Coronary artery (tissue), 2 donors: ENCODE measurements at regions not wholly inside any gene's neighbourhood (a gene's known extent, or its start where the extent isn't known, plus 50 kb on each side); places are given as distances from the start of the nearest gene placed in this dataset.

Experiments used
- DNase-seq: peaks from one replicate; pipeline ENCODE4 v3.0.0-alpha.2; 2017; ENCODE audit warnings: low spot score
- H3K27ac ChIP-seq, 2 donors: fragments of 200-600 bp; sonication (generic); one replicate each; pipeline ENCODE4 v1.5.1; 2016 to 2019
- H3K4me3 ChIP-seq: fragments of 200-600 bp; sonication (generic); 2 replicates; pipeline ENCODE4 v1.5.1; 2016; ENCODE audit warnings: mild to moderate bottlenecking, moderate library complexity
- TF ChIP-seq, protein P1 (sequence below): fragments of 200-600 bp; sonication (generic); IDR thresholded peaks from one replicate; pipeline ENCODE4 v1.5.1; 2019; ENCODE audit warnings: antibody characterized with exemption

GRCh38 chr4:59838236-59838635, 1361.9 kb upstream of the ADGRL3 start:
- TF ChIP-seq, protein P1, sequence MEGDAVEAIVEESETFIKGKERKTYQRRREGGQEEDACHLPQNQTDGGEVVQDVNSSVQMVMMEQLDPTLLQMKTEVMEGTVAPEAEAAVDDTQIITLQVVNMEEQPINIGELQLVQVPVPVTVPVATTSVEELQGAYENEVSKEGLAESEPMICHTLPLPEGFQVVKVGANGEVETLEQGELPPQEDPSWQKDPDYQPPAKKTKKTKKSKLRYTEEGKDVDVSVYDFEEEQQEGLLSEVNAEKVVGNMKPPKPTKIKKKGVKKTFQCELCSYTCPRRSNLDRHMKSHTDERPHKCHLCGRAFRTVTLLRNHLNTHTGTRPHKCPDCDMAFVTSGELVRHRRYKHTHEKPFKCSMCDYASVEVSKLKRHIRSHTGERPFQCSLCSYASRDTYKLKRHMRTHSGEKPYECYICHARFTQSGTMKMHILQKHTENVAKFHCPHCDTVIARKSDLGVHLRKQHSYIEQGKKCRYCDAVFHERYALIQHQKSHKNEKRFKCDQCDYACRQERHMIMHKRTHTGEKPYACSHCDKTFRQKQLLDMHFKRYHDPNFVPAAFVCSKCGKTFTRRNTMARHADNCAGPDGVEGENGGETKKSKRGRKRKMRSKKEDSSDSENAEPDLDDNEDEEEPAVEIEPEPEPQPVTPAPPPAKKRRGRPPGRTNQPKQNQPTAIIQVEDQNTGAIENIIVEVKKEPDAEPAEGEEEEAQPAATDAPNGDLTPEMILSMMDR = no peak
- Histone ChIP-seq H3K4me3 (no peak overlapping the region), H3K27ac (no peak overlapping the region)
- no peak for DNase-seq

DNA sequence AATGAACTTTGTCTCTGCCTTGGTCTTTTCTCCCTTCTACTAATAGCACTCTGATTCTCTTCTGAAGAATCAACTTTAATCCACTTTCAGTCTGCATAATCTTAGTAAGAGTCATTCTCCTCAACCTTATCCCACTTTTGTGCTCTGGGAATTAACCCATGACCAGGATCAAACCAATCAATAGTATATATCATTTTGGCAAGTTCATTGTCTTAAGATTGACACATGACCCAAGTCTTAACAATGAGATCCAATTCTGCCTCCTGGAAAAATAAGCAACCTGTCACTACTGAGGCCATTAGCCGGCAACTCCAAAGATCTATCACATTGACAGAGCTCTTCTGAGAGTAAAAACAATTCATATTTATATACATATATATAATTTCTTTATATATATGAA, 1358.4 kb upstream of the ADGRL3 start:
- Histone ChIP-seq H3K27ac (no peak overlapping the region), H3K4me3 (no peak overlapping the region)
- DNase-seq = no peak
- TF ChIP-seq, protein P1 = no peak

DNA sequence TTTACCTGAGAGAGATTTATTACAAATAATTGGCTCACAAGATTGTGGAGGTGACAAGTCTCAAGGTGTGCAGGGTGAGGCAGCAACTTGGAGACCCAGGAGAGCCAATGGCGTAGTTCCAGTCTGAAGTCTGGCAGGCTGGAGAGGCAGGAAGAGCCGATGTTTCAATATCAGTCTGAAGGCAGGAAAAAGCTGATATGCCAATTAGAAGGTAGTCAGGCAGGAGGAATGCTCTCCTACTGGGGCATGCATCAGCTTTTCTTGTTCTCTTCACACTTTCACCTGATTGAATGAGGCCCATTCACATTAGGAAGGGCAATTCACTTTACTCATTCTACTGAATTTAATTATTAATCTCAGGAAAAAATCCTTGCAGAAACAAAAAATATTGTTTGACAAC, 1351.7 kb upstream of the ADGRL3 start:
- DNase-seq = no peak
- Histone ChIP-seq H3K27ac (no peak overlapping the region), H3K4me3 (no peak overlapping the region)
- TF ChIP-seq, protein P1 = no peak

- no peak for DNase-seq
- H3K27ac ChIP-seq = no peak overlapping the region
- H3K4me3 ChIP-seq = no peak overlapping the region
- TF ChIP-seq, protein P1 = no peak
These were observed 1344.3 kb upstream of the ADGRL3 start for GRCh38 chr4:59855630-59856352.

- TF ChIP-seq, protein P1 = no peak
- no peak for DNase-seq
- no peak overlapping the region for H3K27ac ChIP-seq
- no peak overlapping the region for H3K4me3 ChIP-seq
These were observed 1331.1 kb upstream of the ADGRL3 start for GRCh38 chr4:59869056-59869455.

DNA sequence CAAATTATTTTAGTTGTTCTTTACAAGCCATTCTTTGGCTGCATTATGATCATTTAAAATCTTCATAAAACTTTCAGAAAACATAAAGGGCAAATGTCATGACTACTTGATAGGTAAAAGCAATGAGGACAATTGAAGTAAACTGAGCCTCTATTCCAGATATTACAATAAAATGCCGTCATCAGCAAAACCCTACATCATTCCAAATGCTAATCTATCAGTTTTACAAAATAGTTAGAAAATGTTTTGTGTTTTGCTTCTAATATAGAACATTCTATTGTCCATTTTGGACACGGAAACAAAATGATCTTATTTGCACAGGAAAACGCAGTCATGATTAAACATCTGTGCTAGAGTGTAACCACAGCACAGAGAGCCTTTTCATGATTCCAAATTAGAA, 1330.6 kb upstream of the ADGRL3 start:
- TF ChIP-seq, protein P1 = no peak
- no peak for DNase-seq
- Histone ChIP-seq H3K4me3 (no peak overlapping the region), H3K27ac (no peak overlapping the region)

DNA sequence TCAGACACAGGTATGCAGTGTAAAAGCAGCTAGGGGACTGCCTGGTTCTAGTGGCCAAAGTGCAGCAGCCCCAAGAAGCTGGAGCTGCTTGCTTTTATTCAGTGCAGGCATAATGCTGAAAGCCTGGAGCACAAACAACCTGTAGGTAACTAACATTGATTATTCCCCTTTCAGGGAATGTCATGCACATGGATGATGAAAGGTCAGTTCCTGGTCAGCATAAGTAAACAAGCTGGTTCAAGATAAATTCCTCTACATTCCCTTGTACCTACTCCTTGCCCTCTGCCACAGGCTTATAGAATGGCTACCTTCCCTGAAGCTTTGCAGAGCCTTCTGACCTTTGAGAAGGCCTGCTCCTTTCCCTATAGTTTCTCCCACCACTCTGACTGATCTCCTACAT, 1318.5 kb upstream of the ADGRL3 start:
- no peak for DNase-seq
- no peak overlapping the region for H3K4me3 ChIP-seq
- H3K27ac ChIP-seq = no peak overlapping the region
- TF ChIP-seq, protein P1 = no peak
